Gastrocnemius medialis (tissue), 4 donors: ENCODE measurements at regions not wholly inside any gene's neighbourhood (a gene's known extent, or its start where the extent isn't known, plus 50 kb on each side); places are given as distances from the start of the nearest gene placed in this dataset.
"Not testable (repeated sequence)": the region's sequence is repeated elsewhere in the genome, so short reads cannot be mapped to it uniquely, and the experiment has no call there.

Experiments used
- ATAC-seq, 2 donors: fragments of 150-250 bp; one replicate each; pipeline ENCODE4 v1.9.1; 2016
- DNase-seq, 2 donors: peaks; one replicate each; pipeline ENCODE4 v3.0.0-alpha.2; 2019
- H3K27ac ChIP-seq, 4 donors: fragments of 200-600 bp; sonication (generic); 1 replicate in 1 of 4; 2 replicates in 3 of 4; pipeline ENCODE4 v1.5.1; 2016 to 2018; ENCODE audit warnings: mild to moderate bottlenecking in 2 of 4, moderate library complexity in 1 of 4
- H3K27me3 ChIP-seq, 3 donors: fragments of 200-600 bp; sonication (generic) in 2 of 3; 1 replicate in 1 of 3; 2 replicates in 2 of 3; pipeline versions ENCODE4 v1.5.1 to v1.6.0; 2016 to 2019; ENCODE audit warnings: mild to moderate bottlenecking in 1 of 3, moderate library complexity in 1 of 3
- H3K36me3 ChIP-seq, 2 donors: fragments of 200-600 bp; sonication (generic) in 1 of 2; one replicate each; pipeline ENCODE4 v1.5.1; 2017 to 2018
- H3K4me1 ChIP-seq, 2 donors: fragments of 200-600 bp; sonication (generic) in 1 of 2; one replicate each; pipeline ENCODE4 v1.5.1; 2016 to 2017; ENCODE audit warnings: mild to moderate bottlenecking in 2 of 2
- H3K4me3 ChIP-seq, 4 donors: fragments of 200-600 bp; sonication (generic) in 3 of 4; 1 replicate in 1 of 4; 2 replicates in 3 of 4; pipeline ENCODE4 v1.5.1; 2016 to 2019; ENCODE audit warnings: mild to moderate bottlenecking in 2 of 4
- H3K9me3 ChIP-seq, 3 donors: fragments of 200-600 bp; sonication (generic) in 2 of 3; 1 replicate in 1 of 3; 2 replicates in 2 of 3; pipeline ENCODE4 v1.5.1; 2016 to 2019
- POLR2A ChIP-seq, 2 donors: fragments of 450-650 bp; IDR thresholded peaks; one replicate each; pipeline ENCODE4 v1.6.1; 2017; ENCODE audit warnings: antibody characterized with exemption in 2 of 2, mild to moderate bottlenecking in 2 of 2, moderate library complexity in 2 of 2
- in situ Hi-C, 4 donors: fragments of 200-750 bp; cut with MboI; loops; one replicate each; pipeline versions ENCODE4 v1.15.0 to v1.8.0; 2017; ENCODE audit warnings: low sequenced_read_pairs in 4 of 4
- intact Hi-C: fragments of 100-400 bp; cut with DNase I; formaldehyde crosslinking; loops from one replicate; pipeline ENCODE4 v1.15.1; 2023; ENCODE audit warnings: low total_unique reads
- TF ChIP-seq, protein P1 (sequence below), 5 experiments: fragments of 450-650 bp in 3 of 5; fragments of 200-600 bp in 2 of 5; sonication (generic) in 2 of 5; IDR thresholded peaks in 4 of 5; conservative IDR thresholded peaks in 1 of 5; 1 replicate in 4 of 5; 2 replicates in 1 of 5; pipeline ENCODE4 v1.5.1; 2016 to 2019; ENCODE audit warnings: antibody characterized with exemption in 5 of 5, mild to moderate bottlenecking in 3 of 5, moderate library complexity in 3 of 5

- DNase-seq (peak; percentile 97 to 99), ATAC-seq (peak; percentile 99 to 100)
- H3K36me3 ChIP-seq, in situ Hi-C loops, H3K9me3 ChIP-seq, H3K27me3 ChIP-seq: not testable (repeated sequence)
- intact Hi-C loops: loop anchor here (5.0 kb wide), 1 partner anchor 173 kb away; no protein-coding TSS in a partner anchor
- H3K27ac ChIP-seq: peak overlapping the region; percentile 88 to 93 (median 90)
- peak in 1 of 2 donors; percentile 2 for TF ChIP-seq POLR2A (IDR thresholded peaks at IDR 0.05)
- peak overlapping the region; percentile 60 to 85 (median 80) for H3K4me3 ChIP-seq
- H3K4me1 ChIP-seq: peaks cover 4 to 12% of the 10 kb centered on the region in 2 donors
These were observed 131.1 kb upstream of the ALDH3B2 start for GRCh38 chr11:67805253-67806126.

- H3K9me3 ChIP-seq, H3K36me3 ChIP-seq, H3K27me3 ChIP-seq, in situ Hi-C loops, ATAC-seq, DNase-seq: not testable (repeated sequence)
- Histone ChIP-seq H3K4me3 (peak overlapping the region; percentile 60 to 85 (median 80)), H3K27ac (peak overlapping the region; percentile 88 to 93 (median 90)), H3K4me1 (peaks cover 4 to 12% of the 10 kb centered on the region in 2 donors)
- intact Hi-C loops: loop anchor here (5.0 kb wide), 1 partner anchor 172 kb away; no protein-coding TSS in a partner anchor
These were observed 130.2 kb upstream of the ALDH3B2 start for GRCh38 chr11:67804435-67805252.

DNA sequence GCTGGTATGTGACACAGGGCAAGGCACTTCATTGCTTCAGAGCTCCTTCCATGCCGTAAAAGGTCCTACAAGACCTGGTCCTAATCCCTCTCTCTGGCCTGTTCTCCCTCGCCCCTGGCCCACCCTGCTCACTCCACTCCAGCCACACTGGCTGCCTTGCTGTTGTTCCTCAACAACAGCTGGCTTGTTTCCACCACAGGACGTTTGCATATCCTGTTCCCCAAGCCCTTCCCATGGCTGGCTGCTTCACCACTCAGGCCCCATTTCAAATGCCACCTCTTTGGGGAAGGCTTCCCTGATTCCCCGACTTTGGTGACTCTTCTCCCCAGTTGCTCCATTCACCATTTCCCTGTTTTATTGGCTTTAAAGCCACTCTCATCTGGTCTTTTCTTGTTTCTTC lies 129.1 kb upstream of the ALDH3B2 start:
- H3K27me3 ChIP-seq, H3K4me3 ChIP-seq, intact Hi-C loops, ATAC-seq, H3K36me3 ChIP-seq, in situ Hi-C loops, H3K9me3 ChIP-seq, DNase-seq: not testable (repeated sequence)
- H3K27ac ChIP-seq: peak overlapping the region in 2 of 4 donors; percentile 88 to 93
- H3K4me1 ChIP-seq: peaks cover 4 to 12% of the 10 kb centered on the region in 2 donors

DNA sequence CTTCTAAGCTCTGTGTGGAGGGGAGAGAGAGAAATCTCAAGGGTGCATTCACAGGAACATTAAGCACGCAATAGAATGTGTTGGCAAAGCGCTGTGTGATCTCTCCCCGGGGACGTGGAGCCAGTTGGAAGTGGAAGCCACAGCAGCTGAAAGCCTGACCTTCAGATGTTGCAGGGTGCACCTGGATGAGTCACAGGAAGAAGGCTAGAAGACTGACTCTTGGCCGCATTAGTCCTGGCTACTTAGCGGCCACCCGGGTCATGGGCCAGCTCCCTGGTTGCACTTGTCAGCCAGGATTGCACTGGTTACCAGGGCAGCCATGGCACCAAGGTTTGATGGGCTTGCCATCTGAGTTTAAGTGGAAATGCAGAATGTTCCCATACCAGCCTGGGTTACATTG lies 128.6 kb upstream of the ALDH3B2 start:
- Histone ChIP-seq H3K4me1 (peaks cover 4 to 12% of the 10 kb centered on the region in 2 donors), H3K27ac (peak overlapping the region in 2 of 4 donors; percentile 88 to 93)
- H3K4me3 ChIP-seq, H3K9me3 ChIP-seq, ATAC-seq, H3K27me3 ChIP-seq, in situ Hi-C loops, H3K36me3 ChIP-seq, intact Hi-C loops: not testable (repeated sequence)
- DNase-seq: peak; percentile 46 to 77

GRCh38 chr11:67802623-67803022 lies 128.2 kb upstream of the ALDH3B2 start:
- in situ Hi-C loops, H3K4me3 ChIP-seq, intact Hi-C loops, DNase-seq, ATAC-seq, H3K27me3 ChIP-seq, H3K9me3 ChIP-seq, H3K27ac ChIP-seq, H3K36me3 ChIP-seq: not testable (repeated sequence)
- peaks cover 4 to 12% of the 10 kb centered on the region in 2 donors for H3K4me1 ChIP-seq

- intact Hi-C loops: not testable (repeated sequence)
These were observed 127.0 kb upstream of the ALDH3B2 start for GRCh38 chr11:67801397-67801796.

DNA sequence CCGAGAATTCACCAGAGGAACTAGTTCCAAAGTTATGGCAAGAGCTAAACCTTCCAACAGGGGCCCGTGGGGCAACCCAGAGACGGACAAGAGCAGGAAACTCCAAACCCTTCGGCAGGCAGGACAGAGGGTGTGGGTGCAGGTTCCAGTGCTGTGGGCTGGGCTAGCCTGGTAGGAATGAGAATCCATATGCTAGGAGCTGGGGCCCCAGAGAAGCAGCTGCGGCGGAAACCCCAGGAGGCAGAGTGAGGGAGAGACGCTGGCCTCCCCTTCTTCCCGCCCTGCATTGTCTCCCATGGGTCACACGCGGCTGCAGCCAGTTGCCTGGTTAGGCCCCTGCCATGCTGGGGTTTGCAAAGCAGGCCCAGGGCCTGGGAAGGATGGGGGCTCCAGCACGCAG lies 126.2 kb upstream of the ALDH3B2 start:
- H3K4me3 ChIP-seq, H3K27ac ChIP-seq, in situ Hi-C loops, H3K4me1 ChIP-seq, H3K36me3 ChIP-seq, intact Hi-C loops, ATAC-seq, H3K27me3 ChIP-seq, DNase-seq, H3K9me3 ChIP-seq: not testable (repeated sequence)

More at GRCh38 chr11:67801397-67801796, 127.0 kb upstream of the ALDH3B2 start:
- DNase-seq, H3K27me3 ChIP-seq, ATAC-seq, H3K27ac ChIP-seq, in situ Hi-C loops, H3K36me3 ChIP-seq, H3K4me1 ChIP-seq, H3K4me3 ChIP-seq, H3K9me3 ChIP-seq: not testable (repeated sequence)

- intact Hi-C loops, DNase-seq: not testable (repeated sequence)
- TF ChIP-seq, protein P1, sequence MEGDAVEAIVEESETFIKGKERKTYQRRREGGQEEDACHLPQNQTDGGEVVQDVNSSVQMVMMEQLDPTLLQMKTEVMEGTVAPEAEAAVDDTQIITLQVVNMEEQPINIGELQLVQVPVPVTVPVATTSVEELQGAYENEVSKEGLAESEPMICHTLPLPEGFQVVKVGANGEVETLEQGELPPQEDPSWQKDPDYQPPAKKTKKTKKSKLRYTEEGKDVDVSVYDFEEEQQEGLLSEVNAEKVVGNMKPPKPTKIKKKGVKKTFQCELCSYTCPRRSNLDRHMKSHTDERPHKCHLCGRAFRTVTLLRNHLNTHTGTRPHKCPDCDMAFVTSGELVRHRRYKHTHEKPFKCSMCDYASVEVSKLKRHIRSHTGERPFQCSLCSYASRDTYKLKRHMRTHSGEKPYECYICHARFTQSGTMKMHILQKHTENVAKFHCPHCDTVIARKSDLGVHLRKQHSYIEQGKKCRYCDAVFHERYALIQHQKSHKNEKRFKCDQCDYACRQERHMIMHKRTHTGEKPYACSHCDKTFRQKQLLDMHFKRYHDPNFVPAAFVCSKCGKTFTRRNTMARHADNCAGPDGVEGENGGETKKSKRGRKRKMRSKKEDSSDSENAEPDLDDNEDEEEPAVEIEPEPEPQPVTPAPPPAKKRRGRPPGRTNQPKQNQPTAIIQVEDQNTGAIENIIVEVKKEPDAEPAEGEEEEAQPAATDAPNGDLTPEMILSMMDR (IDR thresholded peaks at IDR 0.05 in 4 of 5, conservative IDR thresholded peaks at IDR 0.05 in 1 of 5): peak in 4 of 5 experiments; percentile 18 to 47 (median 34)
These were observed 125.4 kb upstream of the ALDH3B2 start for GRCh38 chr11:67799808-67800207.

GRCh38 chr11:67797726-67798521 lies 123.5 kb upstream of the ALDH3B2 start:
- DNase-seq, intact Hi-C loops, H3K27ac ChIP-seq, H3K36me3 ChIP-seq, ATAC-seq, H3K27me3 ChIP-seq, H3K4me1 ChIP-seq, H3K4me3 ChIP-seq, H3K9me3 ChIP-seq, in situ Hi-C loops: not testable (repeated sequence)

More at GRCh38 chr11:67799808-67800207, 125.4 kb upstream of the ALDH3B2 start:
- H3K27ac ChIP-seq, in situ Hi-C loops, H3K4me3 ChIP-seq, ATAC-seq, H3K36me3 ChIP-seq, H3K9me3 ChIP-seq, H3K4me1 ChIP-seq, H3K27me3 ChIP-seq: not testable (repeated sequence)
